Thyroid gland (tissue), 4 donors: ENCODE measurements at regions not wholly inside any gene's neighbourhood (a gene's known extent, or its start where the extent isn't known, plus 50 kb on each side); places are given as distances from the start of the nearest gene placed in this dataset.

Experiments
- POLR2A ChIP-seq, 2 donors: fragments of 450-650 bp; IDR thresholded peaks; one replicate each; pipeline ENCODE4 v1.6.1; 2017; ENCODE audit warnings: antibody characterized with exemption in 2 of 2, mild to moderate bottlenecking in 2 of 2, moderate library complexity in 1 of 2
- TF ChIP-seq, protein P1 (sequence below), 6 experiments: fragments of 200-600 bp in 3 of 6; fragments of 450-650 bp in 3 of 6; sonication (generic) in 3 of 6; IDR thresholded peaks; one replicate each; pipeline ENCODE4 v1.5.1; 2016 to 2019; ENCODE audit warnings: antibody characterized with exemption in 6 of 6, mild to moderate bottlenecking in 2 of 6, inconsistent platforms in 1 of 6, moderate library complexity in 1 of 6

DNA sequence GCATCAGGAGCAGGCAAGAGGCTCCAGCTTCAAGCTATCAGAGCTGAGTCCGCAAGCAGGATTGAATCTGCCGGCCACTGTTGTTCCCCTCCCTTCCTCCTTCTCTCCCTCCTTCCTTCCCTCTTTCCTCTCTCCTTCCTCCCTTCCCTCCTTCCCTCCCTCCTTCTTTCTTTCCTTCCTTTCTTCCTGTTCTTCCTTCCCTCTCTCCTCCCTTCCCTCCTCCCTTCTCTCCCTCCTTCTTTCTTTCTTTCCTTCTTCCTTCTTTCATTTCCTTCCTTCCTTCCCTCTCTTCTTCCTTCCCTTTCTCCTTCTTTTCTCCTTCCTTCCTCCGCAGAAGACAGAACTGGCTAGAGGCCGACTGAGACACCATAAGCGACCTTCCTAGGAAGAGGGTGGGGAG, 534.0 kb downstream of the NPHP4 start:
- TF ChIP-seq, protein P1, sequence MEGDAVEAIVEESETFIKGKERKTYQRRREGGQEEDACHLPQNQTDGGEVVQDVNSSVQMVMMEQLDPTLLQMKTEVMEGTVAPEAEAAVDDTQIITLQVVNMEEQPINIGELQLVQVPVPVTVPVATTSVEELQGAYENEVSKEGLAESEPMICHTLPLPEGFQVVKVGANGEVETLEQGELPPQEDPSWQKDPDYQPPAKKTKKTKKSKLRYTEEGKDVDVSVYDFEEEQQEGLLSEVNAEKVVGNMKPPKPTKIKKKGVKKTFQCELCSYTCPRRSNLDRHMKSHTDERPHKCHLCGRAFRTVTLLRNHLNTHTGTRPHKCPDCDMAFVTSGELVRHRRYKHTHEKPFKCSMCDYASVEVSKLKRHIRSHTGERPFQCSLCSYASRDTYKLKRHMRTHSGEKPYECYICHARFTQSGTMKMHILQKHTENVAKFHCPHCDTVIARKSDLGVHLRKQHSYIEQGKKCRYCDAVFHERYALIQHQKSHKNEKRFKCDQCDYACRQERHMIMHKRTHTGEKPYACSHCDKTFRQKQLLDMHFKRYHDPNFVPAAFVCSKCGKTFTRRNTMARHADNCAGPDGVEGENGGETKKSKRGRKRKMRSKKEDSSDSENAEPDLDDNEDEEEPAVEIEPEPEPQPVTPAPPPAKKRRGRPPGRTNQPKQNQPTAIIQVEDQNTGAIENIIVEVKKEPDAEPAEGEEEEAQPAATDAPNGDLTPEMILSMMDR (IDR thresholded peaks at IDR 0.05): no peak
- no peak for TF ChIP-seq POLR2A (IDR thresholded peaks at IDR 0.05)
